ENCODE measurements at regions not wholly inside any gene's neighbourhood (a gene's known extent, or its start where the extent isn't known, plus 50 kb on each side); places are given as distances from the start of the nearest gene placed in this dataset.
"Not testable (repeated sequence)": the region's sequence is repeated elsewhere in the genome, so short reads cannot be mapped to it uniquely, and the experiment has no call there.

GRCh38 chr4:155062948-155063347 lies 145.5 kb upstream of the NPY2R start:
- DNase-seq (ENCODE audit: low read depth): no peak
- H3K4me3 ChIP-seq (ENCODE audit: low read depth, low read length): no peak overlapping the region
- no peak for TF ChIP-seq CTCF (IDR thresholded peaks at IDR 0.05; ENCODE audit: insufficient read depth, low read depth, low read length, missing control alignments)

GRCh38 chr4:155064934-155065333 lies 143.5 kb upstream of the NPY2R start:
- DNase-seq (ENCODE audit: low read depth); H3K4me3 ChIP-seq (ENCODE audit: low read depth, low read length): not testable (repeated sequence)

GRCh38 chr4:155066871-155067270 lies 141.6 kb upstream of the NPY2R start:
- no peak for TF ChIP-seq CTCF (IDR thresholded peaks at IDR 0.05; ENCODE audit: insufficient read depth, low read depth, low read length, missing control alignments)
- H3K4me3 ChIP-seq (ENCODE audit: low read depth, low read length): no peak overlapping the region

GRCh38 chr4:155071962-155072361 lies 136.5 kb upstream of the NPY2R start:
- no peak for TF ChIP-seq CTCF (IDR thresholded peaks at IDR 0.05; ENCODE audit: insufficient read depth, low read depth, low read length, missing control alignments)
- no peak for DNase-seq (ENCODE audit: low read depth)
- H3K4me3 ChIP-seq (ENCODE audit: low read depth, low read length): no peak overlapping the region

More at GRCh38 chr4:155066871-155067270, 141.6 kb upstream of the NPY2R start:
- no peak for DNase-seq (ENCODE audit: low read depth)

GRCh38 chr4:155072417-155072816 lies 136.0 kb upstream of the NPY2R start:
- H3K4me3 ChIP-seq (ENCODE audit: low read depth, low read length): no peak overlapping the region
- peak; percentile 32 for DNase-seq (ENCODE audit: low read depth)
- TF ChIP-seq CTCF (IDR thresholded peaks at IDR 0.05; ENCODE audit: insufficient read depth, low read depth, low read length, missing control alignments): no peak

GRCh38 chr4:155073852-155074251 lies 134.6 kb upstream of the NPY2R start:
- no peak overlapping the region for H3K4me3 ChIP-seq (ENCODE audit: low read depth, low read length)
- DNase-seq (ENCODE audit: low read depth): no peak
- no peak for TF ChIP-seq CTCF (IDR thresholded peaks at IDR 0.05; ENCODE audit: insufficient read depth, low read depth, low read length, missing control alignments)

- TF ChIP-seq CTCF (IDR thresholded peaks at IDR 0.05; ENCODE audit: insufficient read depth, low read depth, low read length, missing control alignments): no peak
- DNase-seq (ENCODE audit: low read depth): no peak
- H3K4me3 ChIP-seq (ENCODE audit: low read depth, low read length): no peak overlapping the region
Measured at GRCh38 chr4:155076256-155076785, 132.1 kb upstream of the NPY2R start.
